ENCODE measurements at regions not wholly inside any gene's neighbourhood (a gene's known extent, or its start where the extent isn't known, plus 50 kb on each side); places are given as distances from the start of the nearest gene placed in this dataset.

GRCh38 chr17:71522383-71522782, 598.4 kb upstream of the SOX9 start:
- TF ChIP-seq CTCF (IDR thresholded peaks at IDR 0.05) (no peak), POLR2A (IDR thresholded peaks at IDR 0.05) (no peak)

Measured in uterus (tissue), 2 donors.